SK-N-SH (cell line): ENCODE measurements at regions not wholly inside any gene's neighbourhood (a gene's known extent, or its start where the extent isn't known, plus 50 kb on each side); places are given as distances from the start of the nearest gene placed in this dataset.

Experiments used
- CTCF ChIA-PET: fragments of 300-600, 350-600 bp; formaldehyde crosslinking; extraction: SDS; loops from one replicate; lab custom pipeline; 2021; lab: Yijun Ruan, JAX
- POLR2A ChIA-PET: fragments of 350-600 bp; sonication (Branson Sonifier 250); formaldehyde crosslinking; extraction: SDS; loops from one replicate; lab custom pipeline; 2020; ENCODE audit warnings: antibody characterized with exemption, inconsistent platforms; lab: Yijun Ruan, JAX
- DNase-seq: peaks from one replicate; pipeline ENCODE4 v3.0.0; 2012
- H2AFZ ChIP-seq: fragments of 200-600 bp; sonication (generic); 2 replicates; pipeline ENCODE4 v1.8.1; 2016; ENCODE audit warnings: antibody characterized with exemption, mild to moderate bottlenecking, low read depth
- H3F3A ChIP-seq: fragments of 200-600 bp; sonication (generic); replicated peaks from 2 replicates; pipeline ENCODE3; 2016; ENCODE audit warnings: antibody characterized with exemption, mild to moderate bottlenecking; ENCODE audit not compliant: insufficient read depth
- H3K27ac ChIP-seq, 2 experiments: fragments of 200-500 bp in 1 of 2; fragments of 200-600 bp in 1 of 2; sonication (Bioruptor generic) in 1 of 2; sonication (generic), shearing (Covaris generic) in 1 of 2; 2 replicates each; pipeline versions ENCODE4 v1.5.1 to v1.6.1; 2014 to 2016; ENCODE audit warnings: low read depth in 2 of 2, inconsistent platforms in 1 of 2, low read length in 1 of 2, mild to moderate bottlenecking in 1 of 2, mixed read lengths in 1 of 2
- H3K27me3 ChIP-seq: fragments of 200-600 bp; sonication (generic), shearing (Covaris generic); 2 replicates; pipeline ENCODE4 v1.6.1; 2016; ENCODE audit warnings: mixed run types; ENCODE audit not compliant: insufficient read depth
- H3K36me3 ChIP-seq, 2 experiments: fragments of 200-500 bp in 1 of 2; fragments of 200-600 bp in 1 of 2; sonication (Bioruptor generic) in 1 of 2; sonication (generic) in 1 of 2; replicated peaks in 1 of 2; 2 replicates each; pipeline versions ENCODE3 to v1.5.1; 2014 to 2016; ENCODE audit warnings: low read length in 1 of 2, mild to moderate bottlenecking in 1 of 2; ENCODE audit not compliant: insufficient read depth in 2 of 2, control insufficient read depth in 1 of 2
- H3K4me1 ChIP-seq, 2 experiments: fragments of 200-500 bp in 1 of 2; fragments of 200-600 bp in 1 of 2; sonication (Bioruptor generic) in 1 of 2; sonication (generic), shearing (Covaris generic) in 1 of 2; 2 replicates each; pipeline versions ENCODE4 v1.5.1 to v1.6.1; 2014 to 2016; ENCODE audit warnings: low read depth in 1 of 2, low read length in 1 of 2, mixed run types in 1 of 2; ENCODE audit not compliant: insufficient read depth in 2 of 2, control insufficient read depth in 1 of 2
- H3K4me2 ChIP-seq: fragments of 200-600 bp; sonication (generic), shearing (Covaris generic); 2 replicates; pipeline ENCODE4 v1.6.1; 2017; ENCODE audit warnings: mixed run types
- H3K4me3 ChIP-seq, 2 experiments: fragments of 200-500 bp in 1 of 2; fragments of 200-600 bp in 1 of 2; sonication (Bioruptor generic) in 1 of 2; sonication (generic), shearing (Covaris generic) in 1 of 2; 2 replicates each; pipeline versions ENCODE4 v1.5.1 to v1.8.1; 2014 to 2016; ENCODE audit warnings: low read depth in 2 of 2, inconsistent platforms in 1 of 2, low read length in 1 of 2, mild to moderate bottlenecking in 1 of 2, mixed read lengths in 1 of 2, moderate library complexity in 1 of 2
- H3K79me2 ChIP-seq: fragments of 200-600 bp; sonication (generic); 2 replicates; pipeline ENCODE4 v1.8.1; 2017; ENCODE audit warnings: mild to moderate bottlenecking; ENCODE audit not compliant: insufficient read depth
- H3K9ac ChIP-seq: fragments of 200-600 bp; sonication (generic); 2 replicates; pipeline ENCODE4 v1.6.1; 2017; ENCODE audit warnings: mixed run types
- H3K9me2 ChIP-seq: fragments of 200-600 bp; sonication (generic); 2 replicates; pipeline ENCODE4 v1.6.1; 2017; ENCODE audit warnings: mixed run types
- H3K9me3 ChIP-seq: fragments of 200-600 bp; sonication (generic); 2 replicates; pipeline ENCODE4 v1.6.1; 2017; ENCODE audit warnings: mixed run types, mild to moderate bottlenecking, moderate library complexity
- H4K20me1 ChIP-seq: fragments of 200-600 bp; sonication (generic); 2 replicates; pipeline ENCODE4 v1.6.1; 2017; ENCODE audit warnings: mild to moderate bottlenecking, mixed run types; ENCODE audit not compliant: insufficient read depth
- CHD2 ChIP-seq: fragments of 150-350 bp; IDR thresholded peaks from 2 replicates; pipeline ENCODE4 v1.6.1; 2018; ENCODE audit warnings: low read length; ENCODE audit not compliant: partially characterized antibody
- EZH2phosphoT487 ChIP-seq: fragments of 200-600 bp; sonication (generic); IDR thresholded peaks from 2 replicates; pipeline ENCODE4 v1.6.1; 2017; ENCODE audit warnings: low read depth, mixed run types, mild to moderate bottlenecking, antibody characterized with exemption, moderate library complexity, borderline replicate concordance
- FOXJ3 ChIP-seq: sonication (generic); formaldehyde crosslinking; IDR thresholded peaks from 2 replicates; pipeline ENCODE4 v1.5.1; 2020; ENCODE audit warnings: mild to moderate bottlenecking, missing genetic modification reagents
- JUND ChIP-seq: IDR thresholded peaks from 2 replicates; pipeline ENCODE4 v1.4.0; 2012
- MEF2A ChIP-seq: IDR thresholded peaks from 2 replicates; pipeline ENCODE4 v1.4.0; 2012; ENCODE audit warnings: low read depth, borderline replicate concordance
- MXI1 ChIP-seq: IDR thresholded peaks from 2 replicates; pipeline ENCODE4 v1.6.1; 2012; ENCODE audit warnings: mild to moderate bottlenecking, low read depth, low read length, improper control_type of control experiment
- NFIC ChIP-seq: IDR thresholded peaks from 2 replicates; pipeline ENCODE4 v1.4.0; 2012; ENCODE audit warnings: borderline replicate concordance
- NRF1 ChIP-seq: IDR thresholded peaks from 2 replicates; pipeline ENCODE4 v1.6.1; 2012; ENCODE audit warnings: low read depth, mild to moderate bottlenecking, low read length
- RAD21 ChIP-seq: IDR thresholded peaks from 2 replicates; pipeline ENCODE4 v1.6.1; 2012; ENCODE audit warnings: mild to moderate bottlenecking, low read length
- RCOR1 ChIP-seq: fragments of 150-350 bp; IDR thresholded peaks from 2 replicates; pipeline ENCODE4 v1.6.1; 2017; ENCODE audit warnings: antibody characterized with exemption, low read length
- RFX5 ChIP-seq: IDR thresholded peaks from 2 replicates; pipeline ENCODE4 v1.6.1; 2012; ENCODE audit warnings: mild to moderate bottlenecking, improper control_type of control experiment, low read length
- RXRA ChIP-seq: IDR thresholded peaks from 2 replicates; pipeline ENCODE4 v1.4.0; 2012; ENCODE audit warnings: low read depth, mild to moderate bottlenecking, borderline replicate concordance
- SMC3 ChIP-seq: IDR thresholded peaks from 2 replicates; pipeline ENCODE4 v1.6.1; 2012; ENCODE audit warnings: low read depth, low read length, improper control_type of control experiment
- TAF1 ChIP-seq: IDR thresholded peaks from 2 replicates; pipeline ENCODE4 v1.6.1; 2012; ENCODE audit warnings: low read depth, mild to moderate bottlenecking, low read length, moderate library complexity, borderline replicate concordance
- TCF12 ChIP-seq: IDR thresholded peaks from 2 replicates; pipeline ENCODE4 v1.4.0; 2012
- YY1 ChIP-seq: IDR thresholded peaks from 2 replicates; pipeline ENCODE4 v1.4.0; 2012; ENCODE audit warnings: low read depth, mild to moderate bottlenecking
- WGBS: methylation state at CpG from one replicate; pipeline ENCODE4 v1.1.6; 2017; ENCODE audit warnings: low lambda C conversion rate; 5-methylcytosine and 5-hydroxymethylcytosine counted together
- TF ChIP-seq, protein P1 (sequence below): fragments of 150-350 bp; IDR thresholded peaks from 2 replicates; pipeline ENCODE4 v1.6.1; 2016; ENCODE audit warnings: mild to moderate bottlenecking, low read depth, low read length
- TF ChIP-seq, protein P2 (sequence below): fragments of 200-600 bp; sonication (generic); IDR thresholded peaks from 2 replicates; pipeline ENCODE4 v1.6.1; 2017; ENCODE audit warnings: antibody characterized with exemption, mild to moderate bottlenecking, moderate library complexity
- TF ChIP-seq, protein P3 (sequence below): IDR thresholded peaks from 2 replicates; pipeline ENCODE4 v1.6.1; 2012; ENCODE audit warnings: mild to moderate bottlenecking, low read depth, low read length, moderate library complexity

DNA sequence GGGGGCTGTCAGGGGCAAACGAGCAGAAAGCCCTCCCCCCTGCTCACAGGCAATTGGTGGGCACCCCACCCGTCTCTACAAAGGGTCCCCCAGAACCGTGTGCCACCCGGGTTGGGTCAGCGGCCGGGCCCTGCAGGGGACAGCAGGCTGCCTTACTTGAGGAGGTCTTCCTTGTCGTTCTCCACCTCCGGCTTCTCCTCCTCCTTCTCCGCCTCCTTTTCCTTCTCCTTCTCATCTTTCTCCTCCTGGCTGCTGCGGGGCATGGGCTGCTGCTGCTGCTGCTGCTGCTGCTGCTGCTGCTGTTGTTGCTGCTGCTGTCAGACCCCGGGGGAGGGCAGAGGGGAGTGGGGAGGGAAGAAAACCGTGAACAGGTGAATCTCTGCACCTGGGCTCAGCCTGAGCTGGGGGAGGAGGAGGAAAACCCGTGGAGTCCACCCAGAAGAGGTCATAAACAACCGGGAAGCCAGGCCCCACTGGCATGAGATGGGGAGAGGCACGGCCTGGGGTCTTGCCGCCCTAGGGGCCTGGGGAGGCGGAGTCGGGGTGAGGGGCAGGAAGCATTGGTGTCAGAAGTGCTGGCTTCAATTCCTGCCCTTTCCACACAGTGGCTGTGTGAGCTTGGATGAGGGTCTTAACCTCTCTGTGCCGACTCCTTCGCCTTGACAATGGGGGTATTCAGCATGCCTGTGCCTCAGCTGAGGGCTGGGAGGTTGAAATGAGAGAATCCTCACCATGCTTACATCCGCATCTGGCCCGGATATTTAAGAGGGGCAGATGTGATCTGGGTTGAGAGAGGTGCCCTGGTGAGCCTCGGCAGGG lies 107.6 kb downstream of the RFLNA start:
- Histone ChIP-seq H3K4me3 (no peak overlapping the region), H3K9ac (no peak overlapping the region), H3F3A (no peaks in the 10 kb centered on the region), H4K20me1 (peaks cover 39% of the 10 kb centered on the region), H3K79me2 (peaks cover 36% of the 10 kb centered on the region; the same call in 1 of the 2 replicates), H3K36me3 (peaks cover 0 to 49% of the 10 kb centered on the region in 2 experiments), H3K27ac (no peak overlapping the region; a peak in 1 of 4 replicates), H3K9me2 (no peaks in the 10 kb centered on the region), H3K9me3 (no peaks in the 10 kb centered on the region), H3K4me1 (peaks cover 0 to 55% of the 10 kb centered on the region in 2 experiments; a peak in 2 of 4 replicates), H3K27me3 (no peaks in the 10 kb centered on the region), H3K4me2 (no peak overlapping the region), H2AFZ (no peak overlapping the region)
- DNase-seq = no peak
- CTCF ChIA-PET = interaction anchor here (0.8 to 1.9 kb wide), 3 partner anchors 25 to 366 kb away, joined by 3 to 9 read pairs (median 4); no protein-coding TSS in a partner anchor
- POLR2A ChIA-PET = interaction anchor here (0.7 kb wide), 1 partner anchor 276 kb away, joined by 3 read pairs; no protein-coding TSS in a partner anchor
- 91% methylated on average over 21 of the region's 23 CpGs for WGBS
- no peak for TF ChIP-seq JUND
- TF ChIP-seq RCOR1 = no peak
- TF ChIP-seq EZH2phosphoT487 = no peak

DNA sequence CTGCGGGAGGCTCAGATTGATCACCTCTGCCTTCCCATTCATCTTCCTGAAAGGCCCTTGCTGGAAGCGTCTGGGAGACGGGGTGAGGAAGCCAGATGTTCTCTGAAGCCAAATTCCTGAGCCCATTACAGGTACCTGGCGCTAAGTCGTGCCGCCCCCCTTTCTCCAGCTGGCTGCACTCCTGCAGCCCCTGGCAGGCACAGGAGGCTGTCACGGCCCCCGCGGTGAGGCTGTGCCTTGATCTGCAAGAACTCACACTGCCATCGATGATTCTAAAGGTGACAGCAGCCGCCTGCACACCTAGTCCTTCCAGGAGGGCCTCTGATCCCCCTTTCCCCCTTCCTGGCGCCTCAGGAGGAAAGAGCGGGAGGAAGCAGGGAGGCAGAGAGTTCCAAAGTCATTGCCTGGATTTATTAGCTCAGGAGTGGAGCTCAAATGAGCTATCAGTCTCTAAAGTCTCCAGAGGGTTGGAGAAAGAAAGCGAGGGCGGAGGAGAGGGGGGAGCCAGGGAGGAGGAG lies 106.9 kb downstream of the RFLNA start:
- no peaks in the 10 kb centered on the region for H3K9me2 ChIP-seq
- no peak for TF ChIP-seq MXI1
- TF ChIP-seq EZH2phosphoT487 = no peak
- TF ChIP-seq, protein P1, sequence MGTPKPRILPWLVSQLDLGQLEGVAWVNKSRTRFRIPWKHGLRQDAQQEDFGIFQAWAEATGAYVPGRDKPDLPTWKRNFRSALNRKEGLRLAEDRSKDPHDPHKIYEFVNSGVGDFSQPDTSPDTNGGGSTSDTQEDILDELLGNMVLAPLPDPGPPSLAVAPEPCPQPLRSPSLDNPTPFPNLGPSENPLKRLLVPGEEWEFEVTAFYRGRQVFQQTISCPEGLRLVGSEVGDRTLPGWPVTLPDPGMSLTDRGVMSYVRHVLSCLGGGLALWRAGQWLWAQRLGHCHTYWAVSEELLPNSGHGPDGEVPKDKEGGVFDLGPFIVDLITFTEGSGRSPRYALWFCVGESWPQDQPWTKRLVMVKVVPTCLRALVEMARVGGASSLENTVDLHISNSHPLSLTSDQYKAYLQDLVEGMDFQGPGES = no peak
- TF ChIP-seq RAD21 = no peak
- no peak for TF ChIP-seq NFIC
- no peak for TF ChIP-seq RFX5
- no peak for TF ChIP-seq NRF1
- TF ChIP-seq CHD2 = no peak
- TF ChIP-seq SMC3 = no peak
- TF ChIP-seq, protein P2, sequence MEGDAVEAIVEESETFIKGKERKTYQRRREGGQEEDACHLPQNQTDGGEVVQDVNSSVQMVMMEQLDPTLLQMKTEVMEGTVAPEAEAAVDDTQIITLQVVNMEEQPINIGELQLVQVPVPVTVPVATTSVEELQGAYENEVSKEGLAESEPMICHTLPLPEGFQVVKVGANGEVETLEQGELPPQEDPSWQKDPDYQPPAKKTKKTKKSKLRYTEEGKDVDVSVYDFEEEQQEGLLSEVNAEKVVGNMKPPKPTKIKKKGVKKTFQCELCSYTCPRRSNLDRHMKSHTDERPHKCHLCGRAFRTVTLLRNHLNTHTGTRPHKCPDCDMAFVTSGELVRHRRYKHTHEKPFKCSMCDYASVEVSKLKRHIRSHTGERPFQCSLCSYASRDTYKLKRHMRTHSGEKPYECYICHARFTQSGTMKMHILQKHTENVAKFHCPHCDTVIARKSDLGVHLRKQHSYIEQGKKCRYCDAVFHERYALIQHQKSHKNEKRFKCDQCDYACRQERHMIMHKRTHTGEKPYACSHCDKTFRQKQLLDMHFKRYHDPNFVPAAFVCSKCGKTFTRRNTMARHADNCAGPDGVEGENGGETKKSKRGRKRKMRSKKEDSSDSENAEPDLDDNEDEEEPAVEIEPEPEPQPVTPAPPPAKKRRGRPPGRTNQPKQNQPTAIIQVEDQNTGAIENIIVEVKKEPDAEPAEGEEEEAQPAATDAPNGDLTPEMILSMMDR = no peak
- TF ChIP-seq TCF12 = no peak
- no peak for TF ChIP-seq YY1
- TF ChIP-seq, protein P3, sequence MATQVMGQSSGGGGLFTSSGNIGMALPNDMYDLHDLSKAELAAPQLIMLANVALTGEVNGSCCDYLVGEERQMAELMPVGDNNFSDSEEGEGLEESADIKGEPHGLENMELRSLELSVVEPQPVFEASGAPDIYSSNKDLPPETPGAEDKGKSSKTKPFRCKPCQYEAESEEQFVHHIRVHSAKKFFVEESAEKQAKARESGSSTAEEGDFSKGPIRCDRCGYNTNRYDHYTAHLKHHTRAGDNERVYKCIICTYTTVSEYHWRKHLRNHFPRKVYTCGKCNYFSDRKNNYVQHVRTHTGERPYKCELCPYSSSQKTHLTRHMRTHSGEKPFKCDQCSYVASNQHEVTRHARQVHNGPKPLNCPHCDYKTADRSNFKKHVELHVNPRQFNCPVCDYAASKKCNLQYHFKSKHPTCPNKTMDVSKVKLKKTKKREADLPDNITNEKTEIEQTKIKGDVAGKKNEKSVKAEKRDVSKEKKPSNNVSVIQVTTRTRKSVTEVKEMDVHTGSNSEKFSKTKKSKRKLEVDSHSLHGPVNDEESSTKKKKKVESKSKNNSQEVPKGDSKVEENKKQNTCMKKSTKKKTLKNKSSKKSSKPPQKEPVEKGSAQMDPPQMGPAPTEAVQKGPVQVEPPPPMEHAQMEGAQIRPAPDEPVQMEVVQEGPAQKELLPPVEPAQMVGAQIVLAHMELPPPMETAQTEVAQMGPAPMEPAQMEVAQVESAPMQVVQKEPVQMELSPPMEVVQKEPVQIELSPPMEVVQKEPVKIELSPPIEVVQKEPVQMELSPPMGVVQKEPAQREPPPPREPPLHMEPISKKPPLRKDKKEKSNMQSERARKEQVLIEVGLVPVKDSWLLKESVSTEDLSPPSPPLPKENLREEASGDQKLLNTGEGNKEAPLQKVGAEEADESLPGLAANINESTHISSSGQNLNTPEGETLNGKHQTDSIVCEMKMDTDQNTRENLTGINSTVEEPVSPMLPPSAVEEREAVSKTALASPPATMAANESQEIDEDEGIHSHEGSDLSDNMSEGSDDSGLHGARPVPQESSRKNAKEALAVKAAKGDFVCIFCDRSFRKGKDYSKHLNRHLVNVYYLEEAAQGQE = no peak
- TF ChIP-seq TAF1 = no peak
- TF ChIP-seq MEF2A = no peak
- no peak for TF ChIP-seq FOXJ3
- no peak for TF ChIP-seq RXRA
- CTCF ChIA-PET = interaction anchor here (0.9 to 1.9 kb wide), 2 partner anchors 9 to 26 kb away, joined by 3 to 9 read pairs; no protein-coding TSS in a partner anchor
- no peak overlapping the region for H3K4me2 ChIP-seq
- H3F3A ChIP-seq = no peaks in the 10 kb centered on the region
- peaks cover 29% of the 10 kb centered on the region; the same call in 1 of the 2 replicates for H3K79me2 ChIP-seq
- 94% methylated on average over 13 of the region's 15 CpGs for WGBS
- H4K20me1 ChIP-seq = peaks cover 39% of the 10 kb centered on the region
- H3K9ac ChIP-seq = no peak overlapping the region
- H3K27ac ChIP-seq = no peak overlapping the region; a peak in 1 of 4 replicates
- H2AFZ ChIP-seq = no peak overlapping the region
- POLR2A ChIA-PET = no interaction called here
- H3K9me3 ChIP-seq = no peaks in the 10 kb centered on the region
- H3K4me1 ChIP-seq = peaks cover 0 to 55% of the 10 kb centered on the region in 2 experiments; a peak in 2 of 4 replicates
- no peak overlapping the region for H3K4me3 ChIP-seq
- no peaks in the 10 kb centered on the region for H3K27me3 ChIP-seq
- peaks cover 0 to 49% of the 10 kb centered on the region in 2 experiments for H3K36me3 ChIP-seq
- no peak for DNase-seq
